NAMALWA (cell line): ENCODE measurements at regions not wholly inside any gene's neighbourhood (a gene's known extent, or its start where the extent isn't known, plus 50 kb on each side); places are given as distances from the start of the nearest gene placed in this dataset.
"Not testable (repeated sequence)": the region's sequence is repeated elsewhere in the genome, so short reads cannot be mapped to it uniquely, and the experiment has no call there.

Source experiments
- DNase-seq: peaks from one replicate; pipeline ENCODE4 v3.0.0-alpha.2; 2015; ENCODE audit warnings: low spot score

DNA sequence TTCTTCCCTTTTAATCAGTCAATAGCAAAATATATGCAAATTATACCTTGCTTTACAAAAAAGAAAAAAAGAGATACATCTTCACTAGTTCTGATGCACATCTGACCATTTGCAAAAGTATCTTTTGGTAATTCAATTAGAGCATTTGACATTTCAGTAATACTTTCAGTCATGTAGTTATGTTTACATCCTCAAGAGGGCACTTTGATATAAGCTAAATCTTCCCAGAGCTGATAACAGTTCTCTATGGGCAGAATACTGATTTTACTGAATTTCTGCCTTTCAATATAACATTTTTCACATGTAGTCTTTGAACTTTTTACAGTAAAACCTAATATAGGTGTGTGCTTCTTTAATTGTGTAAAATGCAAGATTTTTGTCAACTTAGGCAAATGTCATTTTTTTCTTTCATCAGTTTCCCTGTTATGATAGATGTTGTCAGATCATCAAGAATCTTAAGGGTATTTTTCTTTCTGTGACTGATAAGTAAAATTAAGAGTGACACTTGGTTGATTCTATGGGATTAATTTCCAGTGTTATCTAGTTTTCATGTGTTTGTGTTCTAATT lies 703.5 kb upstream of the SEMA3D start:
- peak; percentile 67 for DNase-seq

GRCh38 chr7:85887133-85887532 lies 700.3 kb upstream of the SEMA3D start:
- DNase-seq: no peak

- DNase-seq: no peak
Observed at GRCh38 chr7:85882335-85882734, 695.5 kb upstream of the SEMA3D start.

- DNase-seq: no peak
Observed at GRCh38 chr7:85875398-85875797, 688.5 kb upstream of the SEMA3D start.

DNA sequence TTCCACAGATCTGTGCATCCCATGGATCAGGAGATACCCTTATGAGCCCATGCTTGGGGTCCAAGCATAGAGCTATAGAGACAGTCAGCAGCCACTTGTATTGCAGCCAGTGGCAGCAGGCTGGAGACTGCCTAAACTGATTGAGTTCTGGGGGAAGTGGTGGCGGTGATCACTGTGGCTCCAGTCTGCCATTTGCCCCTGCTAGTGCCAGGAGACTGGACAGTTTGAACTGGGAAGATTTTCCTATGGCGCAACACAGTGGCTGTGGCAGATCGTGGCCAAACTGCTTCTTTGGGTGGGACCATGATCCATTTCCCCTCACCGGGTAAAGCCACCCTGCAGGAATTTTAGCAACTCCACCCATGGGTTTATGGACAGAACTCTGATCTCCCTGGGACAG lies 679.7 kb upstream of the SEMA3D start:
- no peak for DNase-seq

DNA sequence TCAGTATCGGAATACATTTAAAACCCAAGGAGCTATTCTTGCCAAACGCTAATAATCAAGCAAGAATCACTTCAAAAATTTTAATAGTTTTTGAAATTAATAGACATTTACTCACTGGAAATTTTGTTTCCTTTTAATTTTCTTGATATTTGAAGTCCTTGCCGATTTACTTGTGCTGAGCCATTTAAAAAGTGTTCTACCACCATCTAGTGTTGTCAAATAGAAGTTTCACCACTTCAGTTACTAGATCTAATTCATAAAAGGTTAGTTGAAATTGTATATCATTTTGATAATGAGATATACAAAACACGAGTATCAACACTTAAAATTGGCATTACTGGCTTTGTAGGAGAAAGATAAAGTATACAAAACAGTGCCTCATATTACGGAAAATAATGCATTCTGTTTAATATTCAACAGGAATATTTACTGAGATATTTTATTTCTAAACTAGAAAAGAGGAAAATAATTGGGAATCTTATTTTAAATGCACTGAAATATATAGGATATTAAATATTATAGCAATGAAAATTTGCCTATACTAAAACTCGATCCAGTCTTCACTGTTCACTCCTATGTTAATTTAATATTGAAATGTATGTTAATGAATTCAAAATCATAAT lies 664.8 kb upstream of the SEMA3D start:
- DNase-seq: peak; percentile 62

DNA sequence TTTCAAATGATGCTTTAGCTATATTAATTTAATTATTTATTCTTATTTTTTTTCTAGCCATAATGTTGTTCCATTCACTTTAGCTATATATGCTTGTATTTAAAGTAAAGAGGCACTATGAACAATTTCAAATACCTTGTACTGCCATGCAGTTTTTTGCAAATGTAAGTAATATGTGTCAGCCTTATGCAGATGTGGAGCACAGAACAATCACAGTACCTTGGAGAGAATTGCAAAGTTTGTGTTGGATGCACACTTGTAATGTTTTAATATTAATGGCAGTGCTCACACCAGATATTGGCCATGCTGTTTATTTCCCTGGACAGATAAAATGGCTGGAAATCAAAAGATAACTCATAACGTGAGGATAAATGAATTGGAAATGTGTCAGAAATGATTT lies 663.5 kb upstream of the SEMA3D start:
- no peak for DNase-seq

GRCh38 chr7:85840554-85840953 lies 653.7 kb upstream of the SEMA3D start:
- DNase-seq: no peak

- DNase-seq: no peak
Observed at GRCh38 chr7:85833066-85833465, 646.2 kb upstream of the SEMA3D start.

DNA sequence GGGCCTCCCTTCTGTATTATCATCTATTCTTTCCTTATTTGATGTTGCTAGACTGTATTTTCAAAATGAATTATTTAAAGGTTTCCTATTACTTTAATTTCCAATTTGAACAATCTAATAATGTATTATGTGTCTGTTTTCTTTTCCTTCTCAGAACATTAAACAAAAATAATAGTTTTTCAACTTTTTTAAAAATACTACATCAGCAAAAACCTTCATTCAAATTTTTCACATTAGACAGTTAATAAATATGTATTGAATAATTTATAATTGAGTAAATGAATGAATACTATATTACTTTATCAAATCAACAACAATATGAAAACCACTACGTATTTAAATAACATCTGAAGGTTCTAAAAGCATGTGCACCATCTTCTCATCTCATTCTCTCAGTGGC lies 644.1 kb upstream of the SEMA3D start:
- no peak for DNase-seq

DNA sequence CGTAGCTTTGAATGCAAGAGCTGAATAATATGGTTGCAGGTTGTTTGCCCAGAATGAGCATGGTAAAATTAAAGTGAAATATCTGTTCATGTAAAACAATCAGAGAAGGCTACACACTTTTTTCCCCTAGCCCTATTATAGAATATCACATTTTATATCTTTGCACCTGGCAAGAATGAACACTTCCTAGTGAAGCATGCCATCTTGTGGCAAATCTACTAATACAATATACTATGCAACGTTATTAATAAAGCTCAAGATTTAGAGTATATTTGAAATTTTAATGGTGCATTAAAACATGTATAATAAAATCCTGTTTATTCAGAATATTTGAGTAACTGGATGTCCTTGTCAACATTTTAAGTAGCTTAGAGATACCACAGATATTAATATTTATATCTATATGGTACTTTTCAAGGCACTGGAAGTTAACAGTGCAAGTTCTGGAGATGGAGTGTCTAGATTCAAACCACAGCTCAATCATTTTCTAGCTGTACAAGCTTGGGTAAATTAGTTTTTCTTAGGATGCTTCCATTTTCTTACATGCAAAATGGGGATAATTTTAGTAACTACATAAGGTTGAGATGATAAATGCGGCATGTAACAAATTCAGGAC lies 643.1 kb upstream of the SEMA3D start:
- DNase-seq: peak; percentile 44

DNA sequence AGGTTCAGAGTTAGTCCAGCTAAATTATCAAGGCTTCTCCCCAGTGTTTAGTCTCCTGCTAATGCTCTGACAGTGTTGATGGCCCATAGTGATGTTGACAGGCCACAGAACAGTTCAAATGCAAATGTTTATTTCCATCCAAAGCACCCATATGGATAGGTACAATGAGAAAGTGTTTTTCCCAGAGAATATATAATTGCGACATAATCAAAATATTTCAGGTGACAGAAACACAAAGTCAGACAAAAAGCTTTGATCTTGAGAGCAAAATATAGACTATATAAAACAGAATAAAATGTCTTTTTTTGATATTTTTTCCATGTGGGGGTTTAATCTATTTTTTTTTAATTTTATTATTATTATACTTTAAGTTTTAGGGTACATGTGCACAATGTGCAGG lies 642.3 kb upstream of the SEMA3D start:
- DNase-seq: no peak

GRCh38 chr7:85828614-85829013 lies 641.8 kb upstream of the SEMA3D start:
- DNase-seq: no peak

- no peak for DNase-seq
Observed at GRCh38 chr7:85823396-85824080, 636.7 kb upstream of the SEMA3D start.

DNA sequence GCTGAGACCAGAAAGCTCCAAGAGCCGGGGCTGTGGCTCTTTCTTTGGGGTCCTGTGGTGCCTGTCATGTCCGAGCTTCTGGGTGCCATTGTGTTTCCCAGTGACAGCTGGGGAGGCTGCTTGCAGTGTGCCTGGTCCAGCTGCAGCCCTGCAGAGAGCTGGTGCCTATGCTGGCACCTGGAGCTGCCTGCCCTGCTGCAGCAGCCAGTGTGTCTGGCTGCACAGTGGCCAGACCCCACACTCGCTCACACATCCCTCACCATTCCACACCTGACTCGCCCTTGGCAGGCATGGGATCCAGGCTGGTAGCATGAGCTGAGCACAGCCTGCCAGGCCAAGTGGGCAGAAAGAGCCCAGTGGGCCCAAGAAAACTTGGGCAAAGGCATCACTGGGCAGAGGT lies 635.1 kb upstream of the SEMA3D start:
- DNase-seq: no peak

DNA sequence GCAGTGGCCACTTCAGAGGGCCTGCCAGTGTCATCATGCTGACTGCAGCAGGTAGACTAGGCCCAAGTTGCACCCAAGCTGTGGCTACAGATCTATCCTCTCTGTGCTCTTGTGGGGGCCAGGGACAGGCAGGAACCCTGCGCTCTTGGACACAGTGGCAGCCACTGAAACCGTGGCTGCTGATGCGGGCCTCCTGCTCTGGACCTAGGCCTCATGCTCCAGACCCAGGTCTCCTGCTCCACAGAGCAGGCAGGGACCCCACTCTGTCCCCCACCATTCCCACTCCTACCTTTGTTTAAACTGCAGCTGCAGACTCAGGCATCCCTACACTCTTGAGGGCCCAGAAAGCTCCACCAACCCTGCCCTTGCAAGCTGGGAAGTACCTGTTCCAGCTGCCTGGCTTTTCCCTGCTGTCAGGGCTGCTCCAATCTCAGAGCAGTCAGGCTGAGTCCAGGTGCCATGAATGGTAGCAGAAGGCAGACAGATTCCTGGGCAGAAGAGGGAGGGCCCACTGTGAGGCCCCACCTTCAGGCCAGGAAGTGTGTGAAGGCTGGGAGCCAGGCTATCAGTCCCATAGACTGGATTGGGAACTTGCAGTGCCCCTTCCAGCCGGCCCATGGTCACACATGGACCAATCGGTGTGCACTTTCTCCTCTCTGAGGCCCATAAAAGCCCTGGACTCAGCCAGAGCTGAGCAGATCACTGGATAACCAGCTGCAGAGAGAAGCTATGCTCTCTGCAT lies 634.0 kb upstream of the SEMA3D start:
- DNase-seq: no peak

DNA sequence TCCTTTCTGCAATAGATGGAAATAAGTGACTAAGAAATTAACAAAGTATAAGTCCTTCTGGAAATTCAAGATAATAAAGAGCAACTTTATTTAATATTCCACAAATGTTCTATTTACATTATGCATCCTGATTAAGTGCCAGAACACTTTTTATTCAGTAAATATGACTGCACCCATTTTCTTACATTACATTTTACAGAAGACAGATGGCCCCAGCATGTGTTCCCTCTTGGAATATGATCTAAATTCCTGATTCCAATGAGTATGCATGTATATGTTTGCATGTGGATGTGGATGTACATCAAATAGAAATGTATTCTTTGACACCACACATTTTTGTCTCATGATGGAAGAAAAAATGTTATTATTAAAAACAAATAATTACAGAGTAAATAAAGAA lies 628.7 kb upstream of the SEMA3D start:
- DNase-seq: no peak

- no peak for DNase-seq
Observed at GRCh38 chr7:85806321-85806720, 619.5 kb upstream of the SEMA3D start.

DNA sequence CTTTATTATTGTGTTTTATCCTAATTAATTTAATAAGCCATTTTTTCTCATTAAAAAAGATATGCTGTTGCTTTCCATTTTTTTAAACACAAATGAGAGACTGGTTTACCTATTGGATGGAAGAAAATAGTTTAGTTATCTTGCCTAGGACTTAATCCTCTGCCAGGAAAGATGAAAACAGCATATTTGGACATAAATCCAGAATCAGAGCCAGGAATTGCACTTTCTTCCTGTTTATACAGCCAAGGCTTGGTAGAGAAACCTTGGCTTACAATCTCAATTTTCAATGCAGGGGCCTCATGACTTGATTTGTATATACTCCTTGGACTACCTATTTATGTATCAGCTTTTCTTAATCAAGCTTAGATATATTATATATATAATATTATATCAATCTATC lies 618.8 kb upstream of the SEMA3D start:
- no peak for DNase-seq

GRCh38 chr7:85805249-85805648 lies 618.4 kb upstream of the SEMA3D start:
- no peak for DNase-seq

DNA sequence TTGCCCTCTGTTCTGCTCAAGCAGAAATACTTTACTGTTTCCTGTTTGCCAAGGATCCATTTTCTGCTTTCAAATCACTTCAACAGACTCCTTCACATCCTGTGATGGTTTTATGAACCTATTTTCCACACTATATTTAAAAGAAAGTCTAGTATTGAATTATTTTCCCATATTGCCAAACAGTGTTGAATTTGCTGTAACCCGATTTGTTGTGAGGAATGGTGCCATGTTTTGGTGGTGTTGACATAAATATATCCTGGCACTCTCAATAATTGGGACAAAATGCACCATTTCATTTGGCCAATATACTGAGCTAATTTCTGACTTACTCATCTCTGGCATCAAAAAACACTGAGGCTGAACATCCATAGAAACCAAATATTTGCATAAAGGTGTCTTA lies 615.4 kb upstream of the SEMA3D start:
- no peak for DNase-seq

DNA sequence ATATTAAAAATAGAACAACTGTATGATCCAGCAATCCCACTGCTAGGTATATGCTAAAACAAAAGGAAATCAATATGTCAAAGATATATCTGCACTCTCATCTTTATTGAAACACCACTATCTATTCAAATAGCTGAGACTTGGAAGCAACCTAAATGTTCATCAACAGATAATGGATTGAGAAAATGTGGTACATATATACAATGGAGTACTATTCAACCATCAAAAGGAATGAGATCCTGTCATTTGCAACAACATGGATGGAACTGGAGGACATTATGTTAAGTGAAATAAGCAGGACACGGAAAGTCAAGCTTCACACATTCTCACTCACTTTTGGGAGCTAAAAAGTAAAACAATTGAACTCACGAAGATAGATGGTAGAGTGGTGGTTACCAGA lies 610.1 kb upstream of the SEMA3D start:
- DNase-seq: no peak

GRCh38 chr7:85791098-85791497 lies 604.2 kb upstream of the SEMA3D start:
- not testable (repeated sequence) for DNase-seq
